Stomach (tissue), 8 donors: ENCODE measurements at regions not wholly inside any gene's neighbourhood (a gene's known extent, or its start where the extent isn't known, plus 50 kb on each side); places are given as distances from the start of the nearest gene placed in this dataset.

ENCODE experiments used
- DNase-seq, 2 donors: peaks; one replicate each; pipeline versions ENCODE4 v3.0.0 to v3.0.0-alpha.2; 2013 to 2019
- H3K27ac ChIP-seq, 5 donors: fragments of 200-600 bp in 4 of 5; sonication (generic) in 4 of 5; one replicate each; pipeline ENCODE4 v1.5.1; 2013 to 2019; ENCODE audit warnings: mild to moderate bottlenecking in 1 of 5, moderate library complexity in 1 of 5
- H3K27me3 ChIP-seq, 3 donors: fragments of 200-600 bp; sonication (generic); one replicate each; pipeline ENCODE4 v1.5.1; 2017 to 2019; ENCODE audit warnings: mixed run types in 1 of 3
- H3K36me3 ChIP-seq, 4 donors: fragments of 200-600 bp; sonication (generic); 1 replicate in 3 of 4; 2 replicates in 1 of 4; pipeline ENCODE4 v1.5.1; 2016 to 2019
- H3K4me1 ChIP-seq, 4 donors: fragments of 200-600 bp; sonication (generic); one replicate each; pipeline ENCODE4 v1.5.1; 2016 to 2019
- H3K4me3 ChIP-seq, 4 donors: fragments of 200-600 bp; sonication (generic) in 3 of 4; one replicate each; pipeline ENCODE4 v1.5.1; 2016 to 2019; ENCODE audit warnings: mild to moderate bottlenecking in 1 of 4
- H3K9me3 ChIP-seq, 4 donors: fragments of 200-600 bp; sonication (generic); one replicate each; pipeline ENCODE4 v1.5.1; 2016 to 2019
- CTCF ChIP-seq, 7 experiments: fragments of 450-650 bp in 4 of 7; fragments of 200-600 bp in 3 of 7; sonication (generic) in 3 of 7; IDR thresholded peaks; one replicate each; pipeline ENCODE4 v1.5.1; 2016 to 2019; ENCODE audit warnings: antibody characterized with exemption in 7 of 7, control low read depth in 2 of 7, mild to moderate bottlenecking in 1 of 7
- EP300 ChIP-seq: sonication (generic); formaldehyde crosslinking; IDR thresholded peaks from one replicate; pipeline ENCODE4 v1.6.1; 2017; ENCODE audit warnings: antibody characterized with exemption
- POLR2A ChIP-seq, 4 donors: fragments of 450-650 bp; IDR thresholded peaks; one replicate each; pipeline ENCODE4 v1.6.1; 2016; ENCODE audit warnings: antibody characterized with exemption in 4 of 4, control low read depth in 2 of 4, mild to moderate bottlenecking in 1 of 4, moderate library complexity in 1 of 4
- POLR2AphosphoS5 ChIP-seq, 3 donors: sonication (generic); formaldehyde crosslinking; IDR thresholded peaks; one replicate each; pipeline ENCODE4 v1.6.1; 2016; ENCODE audit warnings: antibody characterized with exemption in 3 of 3
- WGBS, 5 donors: extraction: QIAGEN DNeasy Blood & Tissue Kit in 3 of 5; methylation state at CpG; one replicate each; pipeline versions ENCODE4 v1.1.5 to v1.1.7; 2013 to 2018; 5-methylcytosine and 5-hydroxymethylcytosine counted together
- intact Hi-C: fragments of 100-400 bp; cut with DNase I; formaldehyde crosslinking; loops from one replicate; pipeline ENCODE4 v1.15.1; 2023; ENCODE audit warnings: low total_unique reads
- donor health status: healthy with polysubstance abuse.
- donor health status: Bipolar disorder and iron deficiency.
- donor health status: healthy.

DNA sequence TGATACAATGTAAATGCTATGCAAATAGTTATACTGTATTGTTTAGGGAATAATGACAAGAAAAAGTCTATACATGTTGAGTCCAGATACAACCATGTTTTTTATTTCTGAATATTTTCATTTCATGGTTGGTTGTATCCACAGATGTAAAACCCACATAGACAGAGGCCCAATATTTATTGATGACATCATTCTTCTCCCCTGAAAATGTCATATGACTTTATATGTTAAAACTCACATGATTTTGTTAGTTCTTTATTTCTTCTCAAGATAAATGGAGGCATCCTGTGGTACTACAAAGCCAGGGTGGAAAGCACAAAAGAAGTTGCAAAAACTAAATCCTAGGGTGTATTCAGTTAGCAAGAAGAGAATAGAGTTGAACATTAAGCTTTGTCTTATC, 149.3 kb upstream of the GLRA2 start:
- Histone ChIP-seq H3K4me3 (no peak overlapping the region), H3K27me3 (no peaks in the 10 kb centered on the region), H3K27ac (no peak overlapping the region), H3K36me3 (no peaks in the 10 kb centered on the region), H3K9me3 (no peaks in the 10 kb centered on the region), H3K4me1 (no peaks in the 10 kb centered on the region)
- no peak for DNase-seq
- TF ChIP-seq CTCF (IDR thresholded peaks at IDR 0.05) (no peak), POLR2A (IDR thresholded peaks at IDR 0.05) (no peak), POLR2AphosphoS5 (IDR thresholded peaks at IDR 0.05) (no peak), EP300 (no peak)
- intact Hi-C loops, result no loop called here

GRCh38 chrX:14377427-14377826, 151.9 kb upstream of the GLRA2 start:
- no peak for DNase-seq
- no peaks in the 10 kb centered on the region for H3K4me1 ChIP-seq
- H3K4me3 ChIP-seq, result no peak overlapping the region
- no peak for TF ChIP-seq POLR2A (IDR thresholded peaks at IDR 0.05)
- no peak for TF ChIP-seq POLR2AphosphoS5 (IDR thresholded peaks at IDR 0.05)
- no peak for TF ChIP-seq EP300
- TF ChIP-seq CTCF (IDR thresholded peaks at IDR 0.05), result no peak
- no peaks in the 10 kb centered on the region for H3K36me3 ChIP-seq
- no peaks in the 10 kb centered on the region for H3K27me3 ChIP-seq
- intact Hi-C loops, result no loop called here
- H3K9me3 ChIP-seq, result peaks cover 0 to 7% (median 3%) of the 10 kb centered on the region in 4 donors
- H3K27ac ChIP-seq, result no peak overlapping the region

- 85 to 91% (median 87%) methylated on average over 4 of the region's 4 CpGs for WGBS, 5 donors
- H3K4me3 ChIP-seq, result no peak overlapping the region
- no peaks in the 10 kb centered on the region for H3K9me3 ChIP-seq
- TF ChIP-seq POLR2AphosphoS5 (IDR thresholded peaks at IDR 0.05), result no peak
- TF ChIP-seq CTCF (IDR thresholded peaks at IDR 0.05), result no peak
- no peak for TF ChIP-seq POLR2A (IDR thresholded peaks at IDR 0.05)
- no peak for TF ChIP-seq EP300
- no peaks in the 10 kb centered on the region for H3K27me3 ChIP-seq
- no peaks in the 10 kb centered on the region for H3K36me3 ChIP-seq
- no peak for DNase-seq
- intact Hi-C loops, result no loop called here
- H3K27ac ChIP-seq, result no peak overlapping the region
- no peaks in the 10 kb centered on the region for H3K4me1 ChIP-seq
These were observed 165.6 kb upstream of the GLRA2 start for GRCh38 chrX:14363728-14364127.

GRCh38 chrX:14362721-14363120, 166.6 kb upstream of the GLRA2 start:
- no peak overlapping the region for H3K27ac ChIP-seq
- intact Hi-C loops, result no loop called here
- DNase-seq, result no peak
- H3K4me3 ChIP-seq, result no peak overlapping the region
- no peaks in the 10 kb centered on the region for H3K36me3 ChIP-seq
- H3K4me1 ChIP-seq, result no peaks in the 10 kb centered on the region
- TF ChIP-seq POLR2A (IDR thresholded peaks at IDR 0.05), result no peak
- TF ChIP-seq CTCF (IDR thresholded peaks at IDR 0.05), result no peak
- TF ChIP-seq EP300, result no peak
- no peak for TF ChIP-seq POLR2AphosphoS5 (IDR thresholded peaks at IDR 0.05)
- H3K9me3 ChIP-seq, result no peaks in the 10 kb centered on the region
- WGBS, 5 donors, result 65 to 85% (median 79%) methylated on average over 1 of the region's 1 CpG
- H3K27me3 ChIP-seq, result no peaks in the 10 kb centered on the region

GRCh38 chrX:14361435-14361834, 167.9 kb upstream of the GLRA2 start:
- no peak overlapping the region for H3K4me3 ChIP-seq
- H3K4me1 ChIP-seq, result no peaks in the 10 kb centered on the region
- intact Hi-C loops, result no loop called here
- H3K27me3 ChIP-seq, result no peaks in the 10 kb centered on the region
- H3K9me3 ChIP-seq, result no peaks in the 10 kb centered on the region
- no peak overlapping the region for H3K27ac ChIP-seq
- no peak for DNase-seq
- H3K36me3 ChIP-seq, result no peaks in the 10 kb centered on the region
- 78 to 100% (median 88%) methylated on average over 2 of the region's 2 CpGs for WGBS, 5 donors
- TF ChIP-seq CTCF (IDR thresholded peaks at IDR 0.05) (no peak), EP300 (no peak), POLR2AphosphoS5 (IDR thresholded peaks at IDR 0.05) (no peak), POLR2A (IDR thresholded peaks at IDR 0.05) (no peak)
